GM19397 (cell line): ENCODE measurements at regions not wholly inside any gene's neighbourhood (a gene's known extent, or its start where the extent isn't known, plus 50 kb on each side); places are given as distances from the start of the nearest gene placed in this dataset.
"Not testable (repeated sequence)": the region's sequence is repeated elsewhere in the genome, so short reads cannot be mapped to it uniquely, and the experiment has no call there.

Experiments used
- ATAC-seq: cut with Tn5 transposase; IDR thresholded peaks from one replicate; pipeline ENCODE4 v1.9.1; 2021; ENCODE audit warnings: mild to moderate bottlenecking, moderate library complexity; ENCODE audit not compliant: unreplicated experiment

GRCh38 chr2:183780072-183780471 lies 655.8 kb downstream of the NUP35 start:
- ATAC-seq: no peak

GRCh38 chr2:183782436-183782835 lies 658.2 kb downstream of the NUP35 start:
- ATAC-seq: no peak

- not testable (repeated sequence) for ATAC-seq
Observed at GRCh38 chr2:183788796-183789195, 664.6 kb downstream of the NUP35 start.

GRCh38 chr2:183792165-183792924 lies 668.1 kb downstream of the NUP35 start:
- not testable (repeated sequence) for ATAC-seq

GRCh38 chr2:183798535-183798934 lies 674.3 kb downstream of the NUP35 start:
- ATAC-seq: no peak

- ATAC-seq: no peak
Observed at GRCh38 chr2:183799761-183800160, 675.5 kb downstream of the NUP35 start.

GRCh38 chr2:183803596-183803995 lies 679.4 kb downstream of the NUP35 start:
- no peak for ATAC-seq

- no peak for ATAC-seq
Observed at GRCh38 chr2:183807870-183808269, 683.6 kb downstream of the NUP35 start.

- ATAC-seq: no peak
Observed at GRCh38 chr2:183809404-183809803, 685.2 kb downstream of the NUP35 start.

GRCh38 chr2:183811281-183811680 lies 687.0 kb downstream of the NUP35 start:
- ATAC-seq: no peak

- no peak for ATAC-seq
Observed at GRCh38 chr2:183812091-183812490, 687.8 kb downstream of the NUP35 start.

- ATAC-seq: no peak
Observed at GRCh38 chr2:183825710-183826109, 701.5 kb downstream of the NUP35 start.

- no peak for ATAC-seq
Observed at GRCh38 chr2:183829931-183830330, 705.7 kb downstream of the NUP35 start.

GRCh38 chr2:183837157-183837556 lies 712.9 kb downstream of the NUP35 start:
- no peak for ATAC-seq

GRCh38 chr2:183838295-183838694 lies 714.1 kb downstream of the NUP35 start:
- no peak for ATAC-seq

GRCh38 chr2:183840061-183840584 lies 715.9 kb downstream of the NUP35 start:
- no peak for ATAC-seq

GRCh38 chr2:183849826-183850225 lies 725.6 kb downstream of the NUP35 start:
- not testable (repeated sequence) for ATAC-seq

- ATAC-seq: no peak
Observed at GRCh38 chr2:183859129-183859528, 734.9 kb downstream of the NUP35 start.

- no peak for ATAC-seq
Observed at GRCh38 chr2:183866666-183867065, 731.7 kb upstream of the ZNF804A start.

GRCh38 chr2:183867206-183867605 lies 731.1 kb upstream of the ZNF804A start:
- ATAC-seq: no peak

- ATAC-seq: no peak
Observed at GRCh38 chr2:183868153-183868552, 730.2 kb upstream of the ZNF804A start.

- no peak for ATAC-seq
Observed at GRCh38 chr2:183868707-183869106, 729.6 kb upstream of the ZNF804A start.

- no peak for ATAC-seq
Observed at GRCh38 chr2:183872131-183872530, 726.2 kb upstream of the ZNF804A start.
